ENCODE measurements at regions not wholly inside any gene's neighbourhood (a gene's known extent, or its start where the extent isn't known, plus 50 kb on each side); places are given as distances from the start of the nearest gene placed in this dataset.

DNA sequence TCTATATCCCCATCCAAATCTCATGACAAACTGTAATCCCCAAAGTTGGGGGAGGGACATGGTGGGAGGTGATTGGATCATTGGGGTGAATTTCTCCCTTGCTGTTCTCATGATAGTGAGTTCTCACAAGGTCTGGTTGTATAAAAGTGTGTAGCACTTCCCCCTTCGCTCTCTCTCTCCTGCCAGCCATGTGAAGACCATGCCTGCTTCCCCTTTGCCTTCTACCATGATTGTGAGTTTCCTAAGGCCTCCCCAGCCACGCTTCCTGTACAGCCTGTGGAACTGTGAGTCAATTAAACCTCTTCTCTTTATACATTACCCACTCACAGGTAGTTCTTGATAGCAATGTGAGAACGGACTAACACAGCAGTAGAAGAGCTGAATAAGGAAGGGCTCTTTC is 62.6 kb upstream of the VASH1 start:
- Histone ChIP-seq H3K9me3 (replicated peaks in 1 of 3) (no peaks in the 10 kb centered on the region), H3K4me1 (replicated peaks in 1 of 2) (peaks cover 11 to 12% of the 10 kb centered on the region in 2 donors), H3K4me3 (no peak overlapping the region), H3K27me3 (no peaks in the 10 kb centered on the region), H3K27ac (no peak overlapping the region), H3K36me3 (replicated peaks in 1 of 2) (no peaks in the 10 kb centered on the region)
- DNase-seq, result peak in 1 of 7 donors; percentile 28
- intact Hi-C loops (cut with DNase I), result no loop called here
- TF ChIP-seq POLR2A (IDR thresholded peaks at IDR 0.05), result no peak
- TF ChIP-seq, protein P1, sequence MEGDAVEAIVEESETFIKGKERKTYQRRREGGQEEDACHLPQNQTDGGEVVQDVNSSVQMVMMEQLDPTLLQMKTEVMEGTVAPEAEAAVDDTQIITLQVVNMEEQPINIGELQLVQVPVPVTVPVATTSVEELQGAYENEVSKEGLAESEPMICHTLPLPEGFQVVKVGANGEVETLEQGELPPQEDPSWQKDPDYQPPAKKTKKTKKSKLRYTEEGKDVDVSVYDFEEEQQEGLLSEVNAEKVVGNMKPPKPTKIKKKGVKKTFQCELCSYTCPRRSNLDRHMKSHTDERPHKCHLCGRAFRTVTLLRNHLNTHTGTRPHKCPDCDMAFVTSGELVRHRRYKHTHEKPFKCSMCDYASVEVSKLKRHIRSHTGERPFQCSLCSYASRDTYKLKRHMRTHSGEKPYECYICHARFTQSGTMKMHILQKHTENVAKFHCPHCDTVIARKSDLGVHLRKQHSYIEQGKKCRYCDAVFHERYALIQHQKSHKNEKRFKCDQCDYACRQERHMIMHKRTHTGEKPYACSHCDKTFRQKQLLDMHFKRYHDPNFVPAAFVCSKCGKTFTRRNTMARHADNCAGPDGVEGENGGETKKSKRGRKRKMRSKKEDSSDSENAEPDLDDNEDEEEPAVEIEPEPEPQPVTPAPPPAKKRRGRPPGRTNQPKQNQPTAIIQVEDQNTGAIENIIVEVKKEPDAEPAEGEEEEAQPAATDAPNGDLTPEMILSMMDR (IDR thresholded peaks at IDR 0.05), result no peak
- 86 to 94% (median 92%) methylated on average over 3 of the region's 3 CpGs for WGBS, 4 donors

DNA sequence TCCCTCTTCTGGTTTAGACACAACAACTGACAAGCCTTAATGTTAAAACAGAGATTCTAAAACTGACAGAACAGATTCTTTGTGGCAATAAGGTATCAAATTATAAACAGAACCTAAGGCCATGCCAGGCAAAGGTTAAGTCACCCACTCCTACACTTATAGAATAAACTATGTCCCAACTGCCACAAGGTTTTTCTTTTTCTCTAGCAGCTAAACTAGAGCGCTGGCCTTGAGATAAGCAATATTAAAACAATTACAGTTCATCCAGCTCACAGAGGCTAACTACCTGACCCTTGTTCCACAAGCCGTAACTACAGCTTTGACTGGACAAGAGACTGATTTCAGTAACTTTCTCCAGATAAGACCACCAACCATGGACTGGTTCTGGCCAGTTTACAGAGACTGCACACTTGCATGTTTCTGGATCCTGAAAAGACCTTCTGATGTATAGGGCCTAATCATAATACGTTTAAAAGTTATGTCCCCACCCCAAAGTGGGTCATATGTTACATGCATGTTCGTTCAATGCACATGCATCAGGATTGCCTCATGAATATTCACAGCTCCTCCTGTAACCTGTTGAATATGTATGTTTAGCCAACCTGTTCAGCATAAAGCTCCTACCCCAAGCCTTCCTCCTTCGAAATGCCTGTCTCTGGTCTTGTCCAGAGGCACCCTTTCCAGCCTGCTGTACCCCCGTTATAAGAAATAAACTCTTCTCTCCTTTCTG is 61.9 kb upstream of the VASH1 start:
- peaks cover 11 to 12% of the 10 kb centered on the region in 2 donors for H3K4me1 ChIP-seq (replicated peaks in 1 of 2)
- DNase-seq, result peak in 1 of 7 donors; percentile 24
- no peak for TF ChIP-seq POLR2A (IDR thresholded peaks at IDR 0.05)
- TF ChIP-seq, protein P1 (IDR thresholded peaks at IDR 0.05), result no peak
- no peaks in the 10 kb centered on the region for H3K27me3 ChIP-seq
- no peaks in the 10 kb centered on the region for H3K9me3 ChIP-seq (replicated peaks in 1 of 3)
- intact Hi-C loops (cut with DNase I), result no loop called here
- 54 to 65% (median 56%) methylated on average over 6 of the region's 6 CpGs for WGBS, 4 donors
- H3K36me3 ChIP-seq (replicated peaks in 1 of 2), result no peaks in the 10 kb centered on the region
- H3K27ac ChIP-seq, result no peak overlapping the region
- no peak overlapping the region for H3K4me3 ChIP-seq

DNA sequence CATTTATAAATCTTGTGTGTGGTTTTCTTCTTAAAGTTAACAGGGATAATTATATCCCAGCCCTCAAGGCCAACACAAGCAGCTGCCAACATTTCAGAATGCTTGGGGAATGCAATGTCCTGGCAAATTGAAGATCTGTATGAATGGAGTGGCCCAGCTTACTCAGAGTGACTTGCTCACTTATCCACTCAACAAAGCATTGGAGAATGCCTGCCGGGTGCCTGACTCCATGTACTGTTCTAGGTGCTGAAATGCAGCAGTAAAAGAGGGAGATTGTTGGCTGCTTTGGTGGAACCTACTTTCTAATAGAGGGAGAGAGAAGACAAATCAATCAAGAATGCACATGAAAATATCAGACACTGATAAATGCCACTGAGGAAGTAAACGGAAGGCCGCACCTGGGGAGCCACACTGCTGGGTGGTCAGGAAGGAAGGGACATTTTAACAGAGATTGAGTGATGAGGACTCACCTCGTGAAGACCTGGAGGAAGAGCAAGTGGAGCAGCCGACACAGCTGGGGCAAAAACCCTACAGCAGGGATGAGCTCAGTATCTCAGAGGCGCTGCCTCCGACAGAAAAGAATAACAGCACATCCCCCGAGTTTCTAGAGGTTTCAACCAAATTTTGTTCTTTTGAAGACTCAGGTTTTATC is 61.2 kb upstream of the VASH1 start:
- peak overlapping the region in 1 of 5 donors; percentile 34 for H3K27ac ChIP-seq
- no peak overlapping the region for H3K4me3 ChIP-seq
- peaks cover 11 to 12% of the 10 kb centered on the region in 2 donors for H3K4me1 ChIP-seq (replicated peaks in 1 of 2)
- H3K36me3 ChIP-seq (replicated peaks in 1 of 2), result no peaks in the 10 kb centered on the region
- WGBS, 4 donors, result 81 to 82% (median 81%) methylated on average over 8 of the region's 8 CpGs
- intact Hi-C loops (cut with DNase I), result no loop called here
- no peaks in the 10 kb centered on the region for H3K9me3 ChIP-seq (replicated peaks in 1 of 3)
- no peaks in the 10 kb centered on the region for H3K27me3 ChIP-seq
- no peak for TF ChIP-seq POLR2A (IDR thresholded peaks at IDR 0.05)
- TF ChIP-seq, protein P1 (IDR thresholded peaks at IDR 0.05), result no peak
- peak in 5 of 7 donors; percentile 38 to 76 (median 57) for DNase-seq

DNA sequence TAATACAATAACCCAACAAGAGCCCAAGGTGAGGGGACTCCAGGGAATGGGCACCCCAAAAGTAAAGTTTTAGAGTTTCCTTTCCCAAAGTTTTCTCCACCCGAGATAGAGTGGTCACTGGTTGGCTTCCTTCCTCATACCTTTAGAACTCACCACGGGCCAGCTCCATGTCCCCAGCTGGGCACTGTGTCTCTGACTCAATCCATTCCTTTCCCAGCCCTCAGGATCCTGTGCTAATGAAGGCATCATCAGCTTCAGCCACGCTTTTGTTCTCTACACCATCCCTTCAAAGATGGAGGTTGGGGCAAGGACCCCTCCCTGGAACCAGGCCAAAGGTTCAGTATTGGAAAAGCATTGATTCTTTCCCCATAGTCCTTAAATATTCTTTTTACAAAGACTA is 59.8 kb upstream of the VASH1 start:
- no peaks in the 10 kb centered on the region for H3K36me3 ChIP-seq (replicated peaks in 1 of 2)
- H3K9me3 ChIP-seq (replicated peaks in 1 of 3), result no peaks in the 10 kb centered on the region
- no peak for DNase-seq
- H3K27me3 ChIP-seq, result no peaks in the 10 kb centered on the region
- intact Hi-C loops (cut with DNase I), result no loop called here
- H3K27ac ChIP-seq, result no peak overlapping the region
- TF ChIP-seq POLR2A (IDR thresholded peaks at IDR 0.05), result no peak
- TF ChIP-seq, protein P1 (IDR thresholded peaks at IDR 0.05), result no peak
- no peak overlapping the region for H3K4me3 ChIP-seq
- peaks cover 11 to 12% of the 10 kb centered on the region in 2 donors for H3K4me1 ChIP-seq (replicated peaks in 1 of 2)
- 89 to 93% (median 90%) methylated on average over 3 of the region's 3 CpGs for WGBS, 4 donors

Data from adrenal gland (tissue), 9 donors.